ENCODE measurements at regions not wholly inside any gene's neighbourhood (a gene's known extent, or its start where the extent isn't known, plus 50 kb on each side); places are given as distances from the start of the nearest gene placed in this dataset.
"Not testable (repeated sequence)": the region's sequence is repeated elsewhere in the genome, so short reads cannot be mapped to it uniquely, and the experiment has no call there.

DNA sequence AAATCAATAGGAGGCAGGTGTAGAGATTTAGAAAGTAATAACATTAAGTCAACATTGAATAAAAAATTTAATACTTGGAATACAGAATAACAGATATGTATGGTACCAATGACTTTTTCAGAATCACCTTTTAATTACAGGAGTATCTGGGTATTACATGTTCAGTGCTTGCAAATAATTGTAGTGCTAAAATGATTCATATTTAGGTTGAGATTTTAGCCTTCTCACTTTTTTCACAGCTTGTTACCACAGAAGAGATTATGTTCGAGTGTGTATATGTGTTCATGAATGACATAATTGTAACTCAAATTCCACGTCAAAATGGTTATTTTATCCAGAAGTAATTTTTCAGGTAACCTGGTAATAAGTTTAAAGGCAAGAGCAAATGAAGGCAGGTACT, 187.9 kb upstream of the TBL1XR1 start:
- no peak for DNase-seq (ENCODE audit: low read depth)

DNA sequence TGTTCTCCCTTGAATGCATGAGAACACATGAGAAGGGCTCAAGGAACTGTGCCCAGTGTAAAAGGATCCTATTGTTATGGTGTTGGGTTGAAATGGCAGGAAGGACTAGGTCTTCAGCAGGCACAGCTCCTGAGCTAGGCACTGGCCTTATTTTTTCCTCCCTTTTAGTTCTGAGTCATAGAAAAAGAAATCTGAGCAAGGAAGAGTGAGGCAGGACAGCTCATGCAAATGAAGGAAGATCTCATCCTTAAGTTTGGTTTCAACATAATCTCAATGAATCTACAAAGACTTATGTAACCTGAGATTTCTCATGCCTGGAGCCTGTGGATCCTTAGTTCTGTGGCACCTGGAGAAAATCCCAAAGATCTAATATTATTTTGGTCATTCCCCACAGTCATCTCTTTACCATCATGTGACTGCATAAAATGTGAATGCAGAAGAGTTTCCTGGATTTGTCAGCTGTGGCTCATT, 188.6 kb upstream of the TBL1XR1 start:
- peak; percentile 88 for DNase-seq (ENCODE audit: low read depth)

DNA sequence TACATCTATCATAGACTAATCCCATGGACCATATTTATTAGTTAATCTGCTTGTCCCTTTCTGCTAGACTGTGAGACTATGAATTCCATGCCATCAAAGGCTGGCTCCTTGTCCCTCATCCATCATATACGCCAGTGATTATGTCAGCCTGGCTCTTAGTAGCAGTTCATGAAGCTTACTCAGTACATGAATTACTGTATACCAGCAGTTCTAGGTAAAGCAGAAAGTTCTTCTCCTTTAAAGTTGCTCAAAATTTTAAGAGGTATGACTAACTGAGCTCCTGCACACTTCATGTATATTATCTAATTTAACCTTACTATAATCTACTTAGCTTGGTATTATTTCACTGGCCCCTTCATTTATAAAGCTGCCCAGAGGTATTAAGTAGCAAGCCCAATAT, 190.9 kb upstream of the TBL1XR1 start:
- no peak for DNase-seq (ENCODE audit: low read depth)

DNA sequence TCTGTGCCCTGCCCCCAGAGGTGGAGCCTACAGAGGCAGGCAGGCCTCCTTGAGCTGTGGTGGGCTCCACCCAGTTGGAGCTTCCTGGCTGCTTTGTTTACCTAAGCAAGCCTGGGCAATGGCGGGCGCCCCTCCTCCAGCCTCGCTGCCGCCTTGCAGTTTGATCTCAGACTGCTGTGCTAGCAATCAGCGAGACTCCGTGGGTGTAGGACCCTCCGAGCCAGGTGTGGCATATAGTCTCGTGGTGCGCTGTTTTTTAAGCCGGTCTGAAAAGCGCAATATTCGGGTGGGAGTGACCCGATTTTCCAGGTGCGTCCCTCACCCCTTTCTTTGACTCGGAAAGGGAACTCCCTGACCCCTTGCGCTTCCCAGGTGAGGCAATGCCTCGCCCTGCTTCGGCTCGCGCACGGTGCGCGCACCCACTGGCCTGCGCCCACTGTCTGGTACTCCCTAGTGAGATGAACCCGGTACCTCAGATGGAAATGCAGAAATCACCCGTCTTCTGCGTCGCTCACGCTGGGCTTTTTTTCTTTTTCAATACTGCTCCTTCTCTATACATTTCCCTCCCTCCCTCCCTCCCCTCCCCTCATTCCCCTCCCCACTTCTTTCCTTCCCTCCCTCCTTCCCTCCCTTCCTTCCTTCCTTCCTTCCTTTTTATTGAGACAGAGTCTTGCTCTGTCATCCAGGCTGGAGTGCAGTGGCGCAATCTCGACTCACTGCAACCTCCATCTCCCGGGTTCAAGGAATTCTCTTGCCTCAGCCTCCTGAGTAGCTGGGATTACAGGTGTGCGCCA, 197.1 kb upstream of the TBL1XR1 start:
- not testable (repeated sequence) for DNase-seq (ENCODE audit: low read depth)

GRCh38 chr3:177396733-177397132, 199.5 kb upstream of the TBL1XR1 start:
- no peak for DNase-seq (ENCODE audit: low read depth)

DNA sequence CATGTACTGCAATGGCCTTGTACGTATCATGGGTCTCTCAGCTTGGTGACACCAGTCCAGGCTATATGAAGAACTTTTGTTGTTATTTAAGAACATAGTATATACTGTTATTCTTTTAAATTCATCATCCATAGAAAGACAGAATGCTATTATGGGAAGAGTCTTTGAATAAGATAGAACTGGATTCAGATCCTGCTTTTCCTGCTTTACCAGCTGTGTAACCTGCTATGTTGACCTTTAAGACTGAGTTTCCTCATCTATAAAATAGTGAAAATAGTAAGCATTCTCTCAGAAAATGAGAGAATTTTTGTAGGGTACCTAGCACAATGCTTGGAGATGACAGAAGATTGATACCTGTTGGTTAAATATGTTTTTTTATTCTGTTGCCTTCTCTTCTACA, 204.1 kb upstream of the TBL1XR1 start:
- no peak for DNase-seq (ENCODE audit: low read depth)

- no peak for DNase-seq (ENCODE audit: low read depth)
Observed at GRCh38 chr3:177402533-177402932, 205.3 kb upstream of the TBL1XR1 start.

DNA sequence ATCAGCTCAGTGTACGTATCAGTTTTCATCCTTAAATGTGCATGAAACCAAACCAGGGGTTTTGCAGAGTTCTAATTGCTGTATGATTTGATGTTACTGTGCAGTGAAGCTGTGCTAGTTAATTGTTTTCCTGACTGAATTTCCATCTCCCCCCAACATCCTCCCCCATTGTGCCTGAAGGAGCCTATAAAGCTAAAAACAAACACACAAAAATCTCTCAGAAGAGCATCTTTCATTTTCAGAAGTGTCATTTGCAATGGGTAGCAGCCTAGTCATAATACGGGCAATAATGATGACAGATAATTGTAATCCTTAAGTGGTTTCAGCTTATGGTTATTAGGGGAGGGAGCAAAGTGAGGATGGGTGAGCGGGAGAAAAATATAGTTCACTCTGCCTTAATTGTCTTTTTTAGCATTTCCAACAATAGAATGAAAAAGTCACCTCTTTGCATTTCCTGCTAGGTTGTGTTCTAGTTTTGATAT, 207.9 kb upstream of the TBL1XR1 start:
- no peak for DNase-seq (ENCODE audit: low read depth)

GRCh38 chr3:177410730-177411129, 213.4 kb upstream of the TBL1XR1 start:
- DNase-seq (ENCODE audit: low read depth) = peak; percentile 44

- DNase-seq (ENCODE audit: low read depth) = no peak
Observed at GRCh38 chr3:177411201-177411600, 213.9 kb upstream of the TBL1XR1 start.

GRCh38 chr3:177412677-177413170, 215.4 kb upstream of the TBL1XR1 start:
- DNase-seq (ENCODE audit: low read depth) = not testable (repeated sequence)

GRCh38 chr3:177414093-177414492, 216.8 kb upstream of the TBL1XR1 start:
- DNase-seq (ENCODE audit: low read depth) = no peak

- DNase-seq (ENCODE audit: low read depth) = no peak
Observed at GRCh38 chr3:177418787-177419186, 221.5 kb upstream of the TBL1XR1 start.

GRCh38 chr3:177419904-177420601, 222.8 kb upstream of the TBL1XR1 start:
- no peak for DNase-seq (ENCODE audit: low read depth)

- no peak for DNase-seq (ENCODE audit: low read depth)
Observed at GRCh38 chr3:177420651-177421480, 223.6 kb upstream of the TBL1XR1 start.

- DNase-seq (ENCODE audit: low read depth) = no peak
Observed at GRCh38 chr3:177421481-177421785, 224.2 kb upstream of the TBL1XR1 start.

DNA sequence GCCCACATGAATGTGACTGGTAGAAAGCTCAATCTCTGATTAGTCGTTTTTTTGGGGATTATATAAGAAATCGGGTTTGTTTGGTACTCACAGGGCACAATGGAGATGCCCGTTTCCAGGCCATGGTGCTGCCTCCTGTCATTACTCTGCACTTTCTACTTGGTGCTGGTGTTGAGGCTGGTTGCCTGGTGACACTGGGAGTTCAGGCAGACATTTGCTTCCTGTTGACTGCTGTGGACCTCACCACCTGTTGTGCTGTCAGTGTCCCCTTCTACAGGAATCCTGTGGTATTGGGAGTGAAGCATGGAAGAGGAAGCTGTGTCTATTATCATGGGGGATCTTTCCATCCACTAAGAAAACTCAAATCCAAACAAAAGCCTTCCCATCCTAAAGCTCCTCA, 227.2 kb upstream of the TBL1XR1 start:
- no peak for DNase-seq (ENCODE audit: low read depth)

- DNase-seq (ENCODE audit: low read depth) = no peak
Observed at GRCh38 chr3:177425042-177425441, 227.8 kb upstream of the TBL1XR1 start.

DNA sequence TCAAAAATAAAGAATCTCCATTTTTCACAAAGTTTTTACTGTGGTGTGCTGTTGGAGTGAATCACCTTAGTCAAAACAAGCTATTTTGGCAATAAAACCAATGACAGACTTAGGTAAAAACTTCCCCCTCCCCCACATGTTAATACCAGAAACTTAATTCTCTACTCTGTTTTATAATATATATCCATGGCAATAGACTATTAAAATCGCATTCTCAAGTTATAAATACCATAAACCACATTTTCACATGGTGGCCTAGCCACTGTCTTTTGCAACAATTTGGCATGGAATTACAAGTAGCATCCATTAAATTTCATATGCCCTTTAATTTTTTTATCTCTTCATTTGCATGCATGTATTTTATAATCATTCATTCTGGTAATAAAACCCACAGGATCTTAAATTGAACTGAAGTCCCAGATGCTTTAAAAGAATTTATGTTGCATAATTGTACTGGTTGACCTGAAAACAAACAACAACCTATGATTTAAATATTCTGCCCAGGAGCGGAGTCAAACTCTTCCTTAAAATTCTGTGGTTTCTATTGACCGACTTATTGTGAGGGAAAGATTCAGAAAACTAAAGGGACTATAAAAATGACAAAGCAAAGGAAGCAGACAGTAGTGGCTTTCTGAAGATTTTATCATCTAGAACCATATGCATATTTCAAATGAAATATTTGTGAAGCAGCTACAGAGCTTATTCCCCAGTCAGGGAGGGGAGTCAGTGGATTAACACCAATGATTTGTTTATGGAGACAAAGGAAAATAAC, 229.0 kb upstream of the TBL1XR1 start:
- DNase-seq (ENCODE audit: low read depth) = no peak

- DNase-seq (ENCODE audit: low read depth) = no peak
Observed at GRCh38 chr3:177426878-177427495, 229.7 kb upstream of the TBL1XR1 start.

All from HT1080 (cell line).